ENCODE measurements at regions not wholly inside any gene's neighbourhood (a gene's known extent, or its start where the extent isn't known, plus 50 kb on each side); places are given as distances from the start of the nearest gene placed in this dataset.

DNA sequence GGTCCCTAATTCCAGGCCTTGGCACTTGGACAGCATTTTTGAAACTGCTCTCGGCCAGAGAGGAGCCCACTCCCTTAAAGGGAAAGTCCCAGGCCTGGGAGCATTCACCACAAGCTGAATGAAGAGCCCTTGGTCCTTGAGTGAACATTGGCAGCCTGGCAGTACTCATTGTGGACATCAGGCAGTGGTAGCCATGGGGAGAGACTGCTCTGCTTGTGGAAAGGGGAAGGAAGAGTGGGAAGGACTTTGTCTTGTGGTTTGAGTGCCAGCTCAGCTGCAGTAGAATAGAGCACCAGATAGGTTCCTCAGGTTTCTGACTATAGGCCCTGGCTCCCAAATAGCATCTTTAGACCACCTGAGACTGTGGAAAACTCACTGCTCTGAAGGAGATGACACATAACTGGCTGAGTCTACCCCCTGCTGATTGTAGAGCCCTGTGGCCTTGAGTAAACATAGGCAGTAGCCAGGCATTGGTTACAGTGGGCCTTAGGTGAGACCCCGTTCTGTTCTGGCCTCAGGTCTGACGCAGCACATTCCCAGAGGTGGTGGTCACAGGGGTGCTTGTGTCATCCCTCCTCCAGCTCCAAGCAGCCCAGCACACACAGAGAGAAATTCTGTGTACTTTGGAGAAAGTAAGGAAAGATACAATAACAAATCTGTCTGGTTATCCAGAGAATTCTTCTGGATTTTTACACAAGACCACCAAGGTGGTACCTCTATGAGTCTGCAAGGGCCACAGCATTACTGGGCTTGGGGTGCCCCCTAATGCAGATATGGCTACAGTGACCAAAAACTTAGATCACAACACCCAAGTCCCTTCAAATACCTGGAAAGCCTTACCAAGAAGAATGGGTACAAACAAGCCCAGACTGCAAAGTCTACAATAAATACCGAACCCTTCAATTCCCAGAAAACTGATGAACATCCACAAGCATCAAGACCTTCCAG, 153.8 kb downstream of the GNAI1 start:
- no peak for DNase-seq

DNA sequence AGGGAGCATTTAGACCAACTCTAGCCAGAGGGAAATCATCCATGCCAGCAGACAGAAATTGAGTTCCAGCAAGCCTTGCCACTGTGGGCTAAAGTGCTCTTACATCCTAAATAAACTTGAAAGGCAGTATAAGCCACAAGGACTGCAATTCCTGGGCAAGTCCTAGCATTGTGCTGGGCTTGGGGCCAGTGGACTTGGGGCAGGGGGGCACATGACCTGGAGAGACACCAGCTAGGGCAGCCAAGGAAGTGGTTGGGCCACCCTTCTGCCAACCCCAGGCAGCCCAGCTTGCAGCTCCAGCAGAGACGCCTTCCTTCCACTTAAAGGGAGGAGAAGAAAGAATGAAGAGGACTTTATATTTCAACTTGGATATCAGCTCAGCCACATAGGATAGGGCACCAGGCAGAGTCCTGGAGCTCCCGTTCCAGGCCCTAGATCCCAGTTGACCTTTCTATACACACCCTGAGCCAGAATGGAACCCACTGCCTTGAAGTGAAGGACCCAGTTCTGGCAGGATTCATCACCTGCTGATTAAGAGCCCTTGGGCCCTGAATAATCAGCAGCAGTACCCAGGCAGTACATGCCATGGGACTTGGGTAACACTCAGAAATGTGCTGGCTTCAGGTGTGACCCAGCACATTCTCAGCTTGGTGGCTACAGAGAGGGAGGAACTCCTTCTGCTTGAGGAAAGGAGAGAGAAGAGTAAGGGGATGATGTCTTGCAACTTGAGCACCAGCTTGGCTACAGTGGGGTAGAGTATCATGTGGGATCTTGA, 153.0 kb downstream of the GNAI1 start:
- no peak for DNase-seq

DNA sequence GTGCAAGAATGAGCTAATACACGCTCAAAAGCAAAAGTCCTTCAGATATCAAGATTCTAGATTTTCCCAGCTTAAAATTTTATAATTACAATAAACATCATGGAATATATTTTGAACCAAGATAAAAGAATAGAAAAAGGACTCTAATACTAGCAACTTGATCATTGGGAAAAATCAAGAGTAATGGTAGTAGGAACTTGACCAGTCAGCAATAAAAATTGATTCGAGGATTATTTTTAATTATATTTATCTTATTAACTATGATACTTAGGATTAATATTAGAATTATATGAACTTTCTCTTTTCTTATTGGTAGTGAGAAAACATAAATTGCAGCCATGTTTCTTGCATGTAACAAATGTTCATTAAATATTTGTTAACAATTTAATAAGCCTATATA, 152.0 kb downstream of the GNAI1 start:
- no peak for DNase-seq

DNA sequence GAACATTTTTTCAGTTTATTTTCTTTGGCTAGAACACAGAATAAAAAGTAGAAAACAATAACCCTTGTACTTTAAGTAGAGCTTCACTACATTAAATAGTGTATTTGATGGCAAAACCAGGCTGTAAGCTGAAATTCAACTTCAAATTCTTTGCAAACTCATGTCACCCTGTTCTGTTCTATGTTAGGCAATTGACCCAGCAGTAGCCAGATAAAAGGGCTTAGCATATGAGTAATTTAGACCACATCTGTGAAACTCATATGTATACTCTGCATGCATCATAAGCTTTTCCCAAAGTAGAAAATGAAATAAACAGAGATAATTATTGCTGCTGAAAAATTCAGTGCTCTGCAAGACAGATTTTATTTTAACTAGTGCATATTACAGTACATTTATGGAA, 150.2 kb downstream of the GNAI1 start:
- no peak for DNase-seq

DNA sequence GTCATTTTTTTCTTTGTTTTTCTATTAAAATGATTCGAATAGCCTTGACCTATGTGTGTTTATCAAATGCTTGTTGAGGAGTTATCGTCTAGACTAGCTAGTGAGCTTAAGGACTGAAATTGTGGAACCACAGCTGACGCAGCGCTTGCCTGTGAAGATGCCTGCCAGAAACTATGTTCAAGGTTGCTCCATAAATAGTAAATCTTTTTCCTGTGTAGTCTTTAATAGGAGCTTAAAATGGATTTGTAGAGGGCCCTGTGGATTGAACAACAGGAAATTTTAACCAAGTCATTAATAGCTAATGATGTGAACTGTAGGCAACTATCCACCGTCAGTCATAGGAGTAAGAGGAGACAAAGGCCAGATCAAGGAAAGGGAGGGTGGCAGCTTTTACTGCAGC, 145.1 kb downstream of the GNAI1 start:
- DNase-seq, result no peak

DNA sequence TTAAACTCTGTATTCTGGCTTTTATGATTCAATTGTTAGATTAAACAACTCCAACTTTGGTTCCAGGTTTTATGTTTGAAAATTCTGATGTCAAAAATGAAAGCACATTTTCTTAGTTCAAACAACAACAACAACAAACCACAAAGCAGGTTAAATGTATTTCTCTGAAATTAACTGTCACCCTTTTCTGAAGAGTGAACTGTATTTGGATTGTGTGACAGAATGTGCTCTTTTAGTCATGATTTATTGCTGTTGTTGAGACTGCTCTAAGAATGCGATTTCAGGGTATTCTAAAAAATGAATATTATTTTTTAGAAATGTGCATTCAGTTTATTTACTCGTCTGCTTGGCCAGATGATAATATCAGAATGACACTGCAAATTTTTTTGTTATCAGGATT, 144.1 kb downstream of the GNAI1 start:
- DNase-seq, result no peak

DNA sequence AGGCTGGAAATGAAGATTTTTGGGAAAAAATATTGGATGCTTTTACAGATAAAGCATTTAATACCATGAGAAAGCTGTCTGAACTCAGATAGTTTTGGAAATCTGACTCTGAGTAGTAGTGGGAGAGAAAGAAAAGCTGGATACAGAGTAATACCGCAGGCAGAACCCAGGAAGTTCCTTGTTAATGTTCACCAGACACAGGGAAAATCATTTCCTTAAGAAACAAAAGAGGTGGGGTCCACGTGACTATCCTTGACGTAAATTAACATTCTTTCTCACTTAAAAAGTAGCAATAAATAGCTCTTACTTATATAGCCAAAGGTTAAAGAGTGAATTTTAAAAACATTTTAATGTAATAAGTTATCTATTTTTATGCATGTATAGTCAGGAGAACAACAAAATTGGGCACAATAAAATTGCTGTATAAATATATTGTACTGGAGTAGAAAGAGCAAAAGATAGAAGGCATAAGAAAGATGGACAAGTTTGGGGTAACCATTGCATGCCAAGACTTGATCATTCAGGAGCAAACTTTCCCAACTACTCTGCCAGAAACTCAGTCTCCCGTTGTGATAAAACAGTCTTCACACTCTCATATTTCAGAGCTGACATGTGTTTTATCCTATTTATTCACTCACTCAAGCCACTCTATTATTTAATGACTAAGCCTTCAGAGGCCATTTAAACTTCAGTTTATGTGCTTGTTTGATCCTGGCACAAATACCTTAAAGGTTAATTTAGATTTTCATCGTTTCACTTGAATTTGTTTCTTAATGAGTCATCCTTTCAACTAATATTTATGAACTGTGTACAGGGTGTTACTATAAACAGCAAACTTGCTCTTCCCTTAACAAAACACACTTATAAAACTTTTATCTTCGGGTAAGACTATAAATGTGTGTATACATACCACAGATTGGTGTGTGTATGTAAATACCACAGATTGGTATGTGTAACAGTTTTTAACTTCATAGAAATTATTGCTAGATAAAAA, 143.1 kb downstream of the GNAI1 start:
- no peak for DNase-seq
